ENCODE measurements at regions not wholly inside any gene's neighbourhood (a gene's known extent, or its start where the extent isn't known, plus 50 kb on each side); places are given as distances from the start of the nearest gene placed in this dataset.

DNA sequence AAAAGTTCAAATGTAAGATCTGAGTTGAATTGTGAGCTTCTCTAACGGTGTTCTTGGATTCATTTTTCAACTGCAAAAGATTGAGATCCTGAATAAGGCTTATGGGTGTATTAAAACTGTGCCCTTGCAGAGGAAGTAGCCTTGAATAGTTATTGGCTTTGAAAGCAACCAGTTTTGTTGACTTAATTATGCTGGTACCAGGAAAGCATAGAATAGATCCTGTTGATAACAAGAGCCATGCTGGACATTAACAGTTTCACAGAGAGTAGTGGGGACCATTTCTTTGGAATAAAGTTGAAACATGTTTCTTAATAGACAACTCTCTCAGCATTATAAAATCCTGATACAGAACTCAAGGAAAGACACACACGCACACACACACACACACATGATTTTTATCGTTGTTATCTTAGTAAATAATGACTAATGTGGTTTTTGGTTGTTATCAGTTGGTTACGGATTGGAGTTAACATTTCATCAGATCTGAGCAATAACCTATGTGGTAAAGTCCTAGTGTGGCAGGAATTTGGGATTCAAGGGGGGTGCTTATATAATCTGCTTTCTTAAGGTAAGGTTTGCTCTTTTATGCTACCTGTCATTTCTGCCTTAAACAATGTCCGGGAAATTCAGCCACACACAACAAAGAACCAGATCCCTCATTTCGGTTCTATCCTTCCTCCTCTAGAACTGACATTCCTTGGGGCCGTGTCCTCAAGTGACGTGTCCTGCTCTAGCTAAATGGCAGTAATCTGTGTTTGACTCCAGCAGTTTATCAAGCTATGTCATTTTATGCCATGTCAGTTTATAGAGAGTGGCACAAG, 330.9 kb downstream of the CHRM3 start:
- TF ChIP-seq, protein P1, sequence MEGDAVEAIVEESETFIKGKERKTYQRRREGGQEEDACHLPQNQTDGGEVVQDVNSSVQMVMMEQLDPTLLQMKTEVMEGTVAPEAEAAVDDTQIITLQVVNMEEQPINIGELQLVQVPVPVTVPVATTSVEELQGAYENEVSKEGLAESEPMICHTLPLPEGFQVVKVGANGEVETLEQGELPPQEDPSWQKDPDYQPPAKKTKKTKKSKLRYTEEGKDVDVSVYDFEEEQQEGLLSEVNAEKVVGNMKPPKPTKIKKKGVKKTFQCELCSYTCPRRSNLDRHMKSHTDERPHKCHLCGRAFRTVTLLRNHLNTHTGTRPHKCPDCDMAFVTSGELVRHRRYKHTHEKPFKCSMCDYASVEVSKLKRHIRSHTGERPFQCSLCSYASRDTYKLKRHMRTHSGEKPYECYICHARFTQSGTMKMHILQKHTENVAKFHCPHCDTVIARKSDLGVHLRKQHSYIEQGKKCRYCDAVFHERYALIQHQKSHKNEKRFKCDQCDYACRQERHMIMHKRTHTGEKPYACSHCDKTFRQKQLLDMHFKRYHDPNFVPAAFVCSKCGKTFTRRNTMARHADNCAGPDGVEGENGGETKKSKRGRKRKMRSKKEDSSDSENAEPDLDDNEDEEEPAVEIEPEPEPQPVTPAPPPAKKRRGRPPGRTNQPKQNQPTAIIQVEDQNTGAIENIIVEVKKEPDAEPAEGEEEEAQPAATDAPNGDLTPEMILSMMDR (IDR thresholded peaks at IDR 0.05): no peak
- TF ChIP-seq POLR2A (IDR thresholded peaks at IDR 0.05): no peak

Data from esophagus squamous epithelium (tissue), 4 donors.